ENCODE measurements at regions not wholly inside any gene's neighbourhood (a gene's known extent, or its start where the extent isn't known, plus 50 kb on each side); places are given as distances from the start of the nearest gene placed in this dataset.
"Not testable (repeated sequence)": the region's sequence is repeated elsewhere in the genome, so short reads cannot be mapped to it uniquely, and the experiment has no call there.

GRCh38 chr15:96972201-96972600, 641.7 kb downstream of the NR2F2 start:
- TF ChIP-seq CTCF (IDR thresholded peaks at IDR 0.05; ENCODE audit: low read length) (no peak), EZH2 (optimal IDR thresholded peaks at IDR 0.05; ENCODE audit: low read depth, low read length) (no peak), EZH2phosphoT487 (IDR thresholded peaks at IDR 0.05; ENCODE audit: low read length) (no peak)
- no peaks in the 10 kb centered on the region for H4K20me1 ChIP-seq (ENCODE audit: insufficient read depth, low read length)
- no peaks in the 10 kb centered on the region for H3K27me3 ChIP-seq (replicated peaks; ENCODE audit: insufficient read depth, low read length)
- H3K9me3 ChIP-seq (replicated peaks; ENCODE audit: insufficient read depth, low read length) = no peaks in the 10 kb centered on the region
- no peak overlapping the region for H3K4me2 ChIP-seq (ENCODE audit: low read depth, low read length)
- no peaks in the 10 kb centered on the region for H3K79me2 ChIP-seq (ENCODE audit: low read length)
- no peaks in the 10 kb centered on the region for H3K9me2 ChIP-seq (replicated peaks; ENCODE audit: insufficient read depth, low read length)
- no peak overlapping the region for H3K4me3 ChIP-seq (ENCODE audit: low read length)
- H3K36me3 ChIP-seq (replicated peaks; ENCODE audit: insufficient read depth, low read length) = no peaks in the 10 kb centered on the region
- H3F3A ChIP-seq (ENCODE audit: insufficient read depth, low read length) = no peaks in the 10 kb centered on the region
- H3K4me1 ChIP-seq (ENCODE audit: low read length) = no peaks in the 10 kb centered on the region
- DNase-seq = no peak
- no peak overlapping the region for H3K9ac ChIP-seq (ENCODE audit: low read length)
- no peak overlapping the region for H2AFZ ChIP-seq (ENCODE audit: low read length)
- no peak overlapping the region for H3K27ac ChIP-seq (ENCODE audit: low read length)

- DNase-seq = no peak
- H3K27me3 ChIP-seq (replicated peaks; ENCODE audit: insufficient read depth, low read length) = no peaks in the 10 kb centered on the region
- H3K9ac ChIP-seq (ENCODE audit: low read length) = no peak overlapping the region
- no peak for TF ChIP-seq EZH2 (optimal IDR thresholded peaks at IDR 0.05; ENCODE audit: low read depth, low read length)
- TF ChIP-seq EZH2phosphoT487 (IDR thresholded peaks at IDR 0.05; ENCODE audit: low read length) = no peak
- H3K9me2 ChIP-seq (replicated peaks; ENCODE audit: insufficient read depth, low read length) = no peaks in the 10 kb centered on the region
- H3K27ac ChIP-seq (ENCODE audit: low read length) = no peak overlapping the region
- H2AFZ ChIP-seq (ENCODE audit: low read length) = no peak overlapping the region
- no peak overlapping the region for H3K4me2 ChIP-seq (ENCODE audit: low read depth, low read length)
- no peaks in the 10 kb centered on the region for H4K20me1 ChIP-seq (ENCODE audit: insufficient read depth, low read length)
- no peaks in the 10 kb centered on the region for H3F3A ChIP-seq (ENCODE audit: insufficient read depth, low read length)
- no peaks in the 10 kb centered on the region for H3K36me3 ChIP-seq (replicated peaks; ENCODE audit: insufficient read depth, low read length)
- H3K9me3 ChIP-seq (replicated peaks; ENCODE audit: insufficient read depth, low read length) = no peaks in the 10 kb centered on the region
- H3K4me1 ChIP-seq (ENCODE audit: low read length) = no peaks in the 10 kb centered on the region
- H3K79me2 ChIP-seq (ENCODE audit: low read length) = no peaks in the 10 kb centered on the region
- H3K4me3 ChIP-seq (ENCODE audit: low read length) = no peak overlapping the region
Observed at GRCh38 chr15:96974761-96975160, 644.3 kb downstream of the NR2F2 start.

- TF ChIP-seq CTCF (IDR thresholded peaks at IDR 0.05; ENCODE audit: low read length) (no peak), EZH2 (optimal IDR thresholded peaks at IDR 0.05; ENCODE audit: low read depth, low read length) (no peak), EZH2phosphoT487 (IDR thresholded peaks at IDR 0.05; ENCODE audit: low read length) (no peak)
Observed at GRCh38 chr15:96977886-96978285, 647.4 kb downstream of the NR2F2 start.

GRCh38 chr15:96978937-96979473, 648.5 kb downstream of the NR2F2 start:
- DNase-seq = no peak
- Histone ChIP-seq H4K20me1 (ENCODE audit: insufficient read depth, low read length) (no peaks in the 10 kb centered on the region), H3K9me2 (replicated peaks; ENCODE audit: insufficient read depth, low read length) (no peaks in the 10 kb centered on the region), H3K27me3 (replicated peaks; ENCODE audit: insufficient read depth, low read length) (no peaks in the 10 kb centered on the region), H3K4me2 (ENCODE audit: low read depth, low read length) (no peak overlapping the region), H3K79me2 (ENCODE audit: low read length) (no peaks in the 10 kb centered on the region), H2AFZ (ENCODE audit: low read length) (no peak overlapping the region), H3K4me1 (ENCODE audit: low read length) (no peaks in the 10 kb centered on the region), H3K4me3 (ENCODE audit: low read length) (no peak overlapping the region), H3K9me3 (replicated peaks; ENCODE audit: insufficient read depth, low read length) (no peaks in the 10 kb centered on the region), H3F3A (ENCODE audit: insufficient read depth, low read length) (no peaks in the 10 kb centered on the region), H3K27ac (ENCODE audit: low read length) (no peak overlapping the region), H3K36me3 (replicated peaks; ENCODE audit: insufficient read depth, low read length) (no peaks in the 10 kb centered on the region), H3K9ac (ENCODE audit: low read length) (no peak overlapping the region)
- TF ChIP-seq EZH2 (optimal IDR thresholded peaks at IDR 0.05; ENCODE audit: low read depth, low read length) (no peak), CTCF (IDR thresholded peaks at IDR 0.05; ENCODE audit: low read length) (no peak), EZH2phosphoT487 (IDR thresholded peaks at IDR 0.05; ENCODE audit: low read length) (no peak)

More at GRCh38 chr15:96977886-96978285, 647.4 kb downstream of the NR2F2 start:
- no peak overlapping the region for H3K27ac ChIP-seq (ENCODE audit: low read length)
- H3K9me3 ChIP-seq (replicated peaks; ENCODE audit: insufficient read depth, low read length) = no peaks in the 10 kb centered on the region
- H2AFZ ChIP-seq (ENCODE audit: low read length) = no peak overlapping the region
- no peaks in the 10 kb centered on the region for H3K27me3 ChIP-seq (replicated peaks; ENCODE audit: insufficient read depth, low read length)
- no peaks in the 10 kb centered on the region for H3F3A ChIP-seq (ENCODE audit: insufficient read depth, low read length)
- H3K79me2 ChIP-seq (ENCODE audit: low read length) = no peaks in the 10 kb centered on the region
- no peak overlapping the region for H3K9ac ChIP-seq (ENCODE audit: low read length)
- DNase-seq = no peak
- H3K9me2 ChIP-seq (replicated peaks; ENCODE audit: insufficient read depth, low read length) = no peaks in the 10 kb centered on the region
- no peaks in the 10 kb centered on the region for H4K20me1 ChIP-seq (ENCODE audit: insufficient read depth, low read length)
- no peaks in the 10 kb centered on the region for H3K36me3 ChIP-seq (replicated peaks; ENCODE audit: insufficient read depth, low read length)
- no peak overlapping the region for H3K4me3 ChIP-seq (ENCODE audit: low read length)
- no peak overlapping the region for H3K4me2 ChIP-seq (ENCODE audit: low read depth, low read length)
- H3K4me1 ChIP-seq (ENCODE audit: low read length) = no peaks in the 10 kb centered on the region

GRCh38 chr15:96984121-96984671, 653.7 kb downstream of the NR2F2 start:
- H3K36me3 ChIP-seq (replicated peaks; ENCODE audit: insufficient read depth, low read length); H3K9me3 ChIP-seq (replicated peaks; ENCODE audit: insufficient read depth, low read length); H2AFZ ChIP-seq (ENCODE audit: low read length); H3K27me3 ChIP-seq (replicated peaks; ENCODE audit: insufficient read depth, low read length); H4K20me1 ChIP-seq (ENCODE audit: insufficient read depth, low read length); H3K9ac ChIP-seq (ENCODE audit: low read length); H3F3A ChIP-seq (ENCODE audit: insufficient read depth, low read length); H3K4me1 ChIP-seq (ENCODE audit: low read length); H3K27ac ChIP-seq (ENCODE audit: low read length); H3K4me3 ChIP-seq (ENCODE audit: low read length); H3K4me2 ChIP-seq (ENCODE audit: low read depth, low read length); DNase-seq; H3K9me2 ChIP-seq (replicated peaks; ENCODE audit: insufficient read depth, low read length); H3K79me2 ChIP-seq (ENCODE audit: low read length): not testable (repeated sequence)

Data from MM.1S (cell line).